GM18868 (cell line): ENCODE measurements at regions not wholly inside any gene's neighbourhood (a gene's known extent, or its start where the extent isn't known, plus 50 kb on each side); places are given as distances from the start of the nearest gene placed in this dataset.
"Not testable (repeated sequence)": the region's sequence is repeated elsewhere in the genome, so short reads cannot be mapped to it uniquely, and the experiment has no call there.

Experiments used
- ATAC-seq: cut with Tn5 transposase; IDR thresholded peaks from one replicate; pipeline ENCODE4 v1.9.1; 2021; ENCODE audit warnings: mild to moderate bottlenecking, moderate library complexity; ENCODE audit not compliant: unreplicated experiment

GRCh38 chr2:12624384-12624783, 92.4 kb upstream of the TRIB2 start:
- no peak for ATAC-seq

- no peak for ATAC-seq
Measured at GRCh38 chr2:12624905-12625598, 91.7 kb upstream of the TRIB2 start.

GRCh38 chr2:12628541-12628940, 88.2 kb upstream of the TRIB2 start:
- not testable (repeated sequence) for ATAC-seq

GRCh38 chr2:12636837-12637581, 79.7 kb upstream of the TRIB2 start:
- no peak for ATAC-seq

- ATAC-seq: no peak
Measured at GRCh38 chr2:12637754-12638153, 79.0 kb upstream of the TRIB2 start.

- ATAC-seq: no peak
Measured at GRCh38 chr2:12641441-12641840, 75.3 kb upstream of the TRIB2 start.

GRCh38 chr2:12642332-12642731, 74.4 kb upstream of the TRIB2 start:
- no peak for ATAC-seq

- no peak for ATAC-seq
Measured at GRCh38 chr2:12642859-12643258, 73.9 kb upstream of the TRIB2 start.

- ATAC-seq: no peak
Measured at GRCh38 chr2:12649602-12650400, 66.9 kb upstream of the TRIB2 start.

- ATAC-seq: no peak
Measured at GRCh38 chr2:12651641-12652040, 65.1 kb upstream of the TRIB2 start.

GRCh38 chr2:12652723-12653122, 64.0 kb upstream of the TRIB2 start:
- ATAC-seq: no peak

GRCh38 chr2:12657560-12657959, 59.2 kb upstream of the TRIB2 start:
- no peak for ATAC-seq

GRCh38 chr2:12658310-12658945, 58.3 kb upstream of the TRIB2 start:
- ATAC-seq: no peak

GRCh38 chr2:12661489-12661888, 55.2 kb upstream of the TRIB2 start:
- ATAC-seq: no peak

GRCh38 chr2:12663306-12664037, 53.3 kb upstream of the TRIB2 start:
- ATAC-seq: no peak

GRCh38 chr2:12665334-12665733, 51.4 kb upstream of the TRIB2 start:
- ATAC-seq: no peak

GRCh38 chr2:12666445-12666844, 50.3 kb upstream of the TRIB2 start:
- no peak for ATAC-seq
